HG03066 (cell line): ENCODE measurements at regions not wholly inside any gene's neighbourhood (a gene's known extent, or its start where the extent isn't known, plus 50 kb on each side); places are given as distances from the start of the nearest gene placed in this dataset.
"Not testable (repeated sequence)": the region's sequence is repeated elsewhere in the genome, so short reads cannot be mapped to it uniquely, and the experiment has no call there.

Experiments used
- ATAC-seq: cut with Tn5 transposase; IDR thresholded peaks from one replicate; pipeline ENCODE4 v1.9.1; 2021; ENCODE audit warnings: low read depth; ENCODE audit not compliant: unreplicated experiment

- no peak for ATAC-seq
Measured at GRCh38 chr6:44020148-44020547, 107.1 kb downstream of the MRPL14 start.

GRCh38 chr6:44017307-44017706, 109.9 kb downstream of the MRPL14 start:
- ATAC-seq, result not testable (repeated sequence)

- ATAC-seq, result no peak
Measured at GRCh38 chr6:44016131-44016870, 111.0 kb downstream of the MRPL14 start.

- ATAC-seq, result no peak
Measured at GRCh38 chr6:44012078-44012493, 115.2 kb downstream of the MRPL14 start.

GRCh38 chr6:44011350-44011920, 115.8 kb downstream of the MRPL14 start:
- ATAC-seq, result no peak

GRCh38 chr6:44010411-44011349, 116.6 kb downstream of the MRPL14 start:
- no peak for ATAC-seq

- ATAC-seq, result no peak
Measured at GRCh38 chr6:44009425-44010321, 117.6 kb downstream of the MRPL14 start.

GRCh38 chr6:44008821-44009370, 118.4 kb downstream of the MRPL14 start:
- no peak for ATAC-seq

GRCh38 chr6:44007818-44008621, 119.2 kb downstream of the MRPL14 start:
- no peak for ATAC-seq

- ATAC-seq, result no peak
Measured at GRCh38 chr6:44006872-44007303, 120.4 kb downstream of the MRPL14 start.

GRCh38 chr6:44006123-44006871, 121.0 kb downstream of the MRPL14 start:
- no peak for ATAC-seq

GRCh38 chr6:44005507-44005903, 121.7 kb downstream of the MRPL14 start:
- no peak for ATAC-seq

- no peak for ATAC-seq
Measured at GRCh38 chr6:44004625-44005506, 122.4 kb downstream of the MRPL14 start.

GRCh38 chr6:44004136-44004535, 123.1 kb downstream of the MRPL14 start:
- no peak for ATAC-seq

- no peak for ATAC-seq
Measured at GRCh38 chr6:44003345-44004061, 123.7 kb downstream of the MRPL14 start.

- ATAC-seq, result no peak
Measured at GRCh38 chr6:44002593-44003344, 124.5 kb downstream of the MRPL14 start.
